Anterior cingulate cortex (tissue), 58 donors: ENCODE measurements at regions not wholly inside any gene's neighbourhood (a gene's known extent, or its start where the extent isn't known, plus 50 kb on each side); places are given as distances from the start of the nearest gene placed in this dataset.

ENCODE experiments used
- DNase-seq, 58 donors: peaks; one replicate each; lab custom pipeline; 2025; lab: John Stamatoyannopoulos, UW

DNA sequence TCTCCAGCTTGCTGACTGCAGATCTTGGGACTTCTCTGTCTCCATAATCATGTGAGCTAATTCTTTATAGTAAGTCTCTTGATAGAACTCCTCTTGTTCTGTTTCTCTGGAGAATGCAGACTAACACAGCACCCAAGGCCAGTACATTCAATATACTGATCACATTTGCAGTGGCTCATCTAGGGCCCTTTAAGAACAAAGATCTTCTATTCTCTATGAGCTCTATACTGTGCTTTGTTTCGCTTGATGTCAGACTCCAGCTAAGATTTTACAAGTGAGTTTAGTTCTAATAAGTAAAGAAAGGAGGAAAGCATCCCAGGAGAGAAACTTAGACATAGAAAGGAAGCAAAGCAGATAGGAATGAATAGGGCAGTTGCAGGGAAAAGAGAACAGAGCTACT is 69.3 kb upstream of the TMPO start:
- no peak for DNase-seq

DNA sequence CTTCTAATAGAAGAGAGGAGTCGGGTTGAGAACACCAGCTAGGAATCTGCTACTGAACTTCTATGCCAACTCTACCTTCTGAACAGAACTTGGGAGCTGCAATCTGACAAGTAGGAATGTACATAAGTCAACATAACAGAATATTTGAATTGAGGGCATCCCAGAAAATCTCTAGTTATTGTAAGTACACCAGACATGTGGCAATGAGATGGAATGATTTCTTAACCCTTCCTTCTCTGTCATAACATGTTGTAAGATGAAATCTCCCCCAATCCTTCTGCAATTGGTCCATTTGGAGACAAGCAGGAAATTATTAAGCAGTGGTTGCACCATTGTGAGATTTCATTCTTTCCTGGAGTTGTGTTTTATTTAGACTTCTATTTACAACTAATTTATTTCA is 68.7 kb upstream of the TMPO start:
- DNase-seq = no peak

DNA sequence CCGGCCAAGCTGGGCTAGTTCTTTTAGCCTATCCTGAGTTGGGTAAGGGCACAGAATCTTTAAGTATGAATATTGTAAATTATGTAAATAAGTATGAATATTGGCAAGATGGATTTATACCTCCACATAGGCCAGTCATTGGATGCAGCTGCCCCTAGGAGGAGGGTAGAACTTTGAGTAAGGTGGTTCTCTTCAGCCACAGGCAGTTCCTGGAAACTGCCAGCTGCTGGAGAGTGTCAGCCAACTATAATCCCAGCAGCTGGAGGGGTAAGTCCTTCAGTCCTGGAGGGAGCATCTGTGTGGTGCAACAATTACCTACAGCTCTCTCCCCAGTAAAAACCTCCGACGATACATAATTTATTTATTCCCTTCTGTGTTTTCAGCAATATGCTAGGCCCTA is 65.8 kb upstream of the TMPO start:
- DNase-seq = no peak

DNA sequence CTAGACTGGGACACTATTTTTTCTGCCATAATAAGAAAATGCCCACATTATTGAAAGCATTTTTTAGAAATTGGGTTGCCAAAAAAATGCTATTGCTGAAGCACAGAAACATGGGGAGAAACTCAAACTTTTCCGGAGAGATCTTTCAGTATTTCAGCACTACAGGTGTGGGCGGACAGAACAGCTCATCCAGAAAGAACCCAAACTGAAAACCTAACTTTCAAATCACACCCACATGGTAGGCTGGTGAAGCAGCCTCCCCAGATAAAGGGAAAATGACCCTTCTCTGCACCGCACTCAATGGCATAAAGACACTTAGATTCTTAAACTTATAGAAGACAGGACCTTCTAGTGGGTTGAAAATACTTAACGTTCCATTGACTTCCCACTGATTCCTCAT is 62.3 kb upstream of the TMPO start:
- peak in 3 of 58 donors; percentile 3 to 39 (median 13) for DNase-seq

DNA sequence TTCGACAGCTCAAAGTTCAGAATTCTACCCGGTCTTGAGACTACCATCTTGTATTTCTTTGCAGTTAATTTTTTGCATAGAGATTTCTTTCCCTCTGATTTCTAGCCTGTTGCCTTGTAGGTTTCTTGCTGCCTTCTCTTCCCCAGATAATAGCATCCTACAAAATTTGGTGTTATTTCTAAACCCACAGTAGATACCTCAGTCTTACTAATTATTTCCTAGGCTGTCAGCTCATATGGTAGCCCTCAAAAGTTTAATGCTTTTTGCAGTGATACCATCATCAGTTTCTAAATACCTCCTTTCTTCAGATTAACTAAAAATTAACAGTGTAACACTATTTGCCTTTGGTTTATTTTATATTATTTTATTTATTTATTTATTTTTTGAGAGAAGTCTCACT is 61.9 kb upstream of the TMPO start:
- no peak for DNase-seq

DNA sequence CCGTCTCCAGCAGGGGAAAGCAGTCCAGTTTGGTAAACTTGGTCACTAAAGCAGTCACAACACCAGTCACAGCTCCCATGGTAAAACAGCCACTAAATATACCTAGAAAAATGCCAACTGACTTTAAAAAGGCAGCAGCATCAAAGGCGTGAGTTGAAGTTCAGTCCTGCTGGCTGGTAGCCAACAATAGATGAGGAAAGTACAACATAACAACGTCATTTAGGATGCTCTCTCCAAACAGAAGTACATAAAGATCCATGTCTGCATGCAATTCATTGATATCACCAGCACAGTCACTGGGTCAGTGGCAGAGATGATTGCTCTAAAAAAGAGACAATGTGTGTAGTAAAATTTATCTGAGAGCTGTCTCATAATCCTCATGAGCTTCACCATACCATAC is 59.3 kb upstream of the TMPO start:
- DNase-seq = no peak

DNA sequence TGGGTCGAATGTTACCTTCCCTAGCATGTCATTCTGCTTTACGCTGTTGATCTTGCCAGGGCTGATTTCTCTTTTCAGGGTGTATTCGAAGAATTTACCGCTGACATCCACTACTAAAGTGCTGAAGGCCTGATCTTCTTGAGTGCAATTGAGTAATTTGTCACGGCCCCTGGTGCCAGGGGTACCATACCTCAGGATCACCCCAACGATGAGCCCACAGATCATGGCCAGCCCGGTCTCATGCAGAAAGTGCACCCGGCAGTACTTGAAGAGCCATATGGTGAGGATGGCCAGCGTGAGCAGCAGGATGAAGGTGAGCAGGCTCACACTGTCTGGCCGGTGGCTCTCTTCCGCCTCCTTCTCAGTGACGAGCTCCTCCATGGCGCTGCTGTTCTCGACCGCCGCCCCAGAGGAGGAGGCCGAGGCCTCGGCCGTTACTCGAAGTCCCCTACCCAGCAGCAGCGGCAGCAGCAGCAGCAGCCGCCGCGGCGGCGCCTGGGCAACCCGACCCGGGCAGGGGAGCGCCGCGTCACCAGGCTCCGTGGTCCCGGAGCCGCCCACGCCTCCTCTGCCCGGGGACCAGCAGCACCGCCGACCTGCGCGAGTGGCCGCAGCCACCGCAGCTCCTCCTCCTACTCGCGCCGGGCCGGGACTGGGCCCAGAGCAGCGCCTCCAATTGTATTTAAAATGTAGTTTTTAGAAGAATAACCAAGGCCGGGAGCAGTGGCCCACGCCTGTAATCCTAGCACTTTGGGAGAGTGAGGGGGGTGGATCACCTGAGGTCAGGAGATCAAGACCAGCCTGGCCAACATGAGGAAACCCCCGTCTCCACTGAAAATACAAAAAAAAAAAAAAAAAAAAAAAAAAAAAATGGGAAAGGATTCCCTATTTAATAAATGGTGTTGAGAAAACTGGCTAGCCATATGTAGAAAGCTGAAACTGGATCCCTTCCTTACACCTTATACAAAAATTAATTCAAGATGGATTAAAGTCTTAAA is 58.5 kb upstream of the TMPO start:
- peak in 15 of 58 donors; percentile 3 to 22 (median 13) for DNase-seq

DNA sequence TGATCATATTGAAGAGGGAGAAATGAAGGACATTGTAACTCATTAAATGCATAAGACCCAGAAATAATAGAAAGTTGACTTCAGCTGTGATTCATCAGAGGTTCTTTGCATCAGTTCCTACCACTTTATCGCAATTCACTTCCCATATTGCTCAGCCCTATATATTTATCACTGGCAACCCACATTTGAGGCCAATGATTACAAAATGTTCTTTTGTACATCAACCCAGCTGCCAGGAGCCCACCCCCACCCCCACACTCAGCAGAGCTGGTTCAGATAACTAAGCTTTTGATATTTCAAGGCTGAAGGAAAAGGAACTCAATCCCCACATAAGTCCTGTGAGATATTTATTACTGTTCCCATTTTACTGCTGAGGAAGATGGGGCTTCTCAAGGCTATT is 51.2 kb upstream of the TMPO start:
- peak in 13 of 58 donors; percentile 1 to 36 (median 13) for DNase-seq

DNA sequence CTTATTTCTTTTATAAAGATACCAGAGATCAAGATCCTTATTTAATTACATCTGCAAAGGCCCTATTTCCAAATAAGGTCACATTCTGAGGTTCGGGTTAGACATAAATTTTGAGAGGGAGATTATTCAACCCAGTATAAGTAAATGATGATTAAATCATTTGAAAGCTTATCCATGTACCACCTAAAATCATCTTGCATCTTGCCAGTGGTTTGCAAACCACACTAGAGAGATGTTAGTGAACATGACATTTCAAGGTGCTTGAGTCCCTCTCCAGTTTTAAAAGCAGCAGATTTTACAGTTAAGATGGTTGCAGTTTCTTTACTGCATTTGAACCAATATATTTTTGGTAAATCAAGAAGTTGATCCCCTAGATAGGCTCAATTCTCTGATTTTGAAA is 49.9 kb upstream of the TMPO start:
- no peak for DNase-seq
